ENCODE measurements at regions not wholly inside any gene's neighbourhood (a gene's known extent, or its start where the extent isn't known, plus 50 kb on each side); places are given as distances from the start of the nearest gene placed in this dataset.

- H2AFZ ChIP-seq (ENCODE audit: control insufficient read depth, low read depth, low read length): no peak overlapping the region
- H4K20me1 ChIP-seq (ENCODE audit: control insufficient read depth, insufficient read depth): no peaks in the 10 kb centered on the region
- CTCF ChIA-PET: no interaction called here
- H3K36me3 ChIP-seq (ENCODE audit: control insufficient read depth in 2 of 2, insufficient read depth in 2 of 2, low read length in 1 of 2): no peaks in the 10 kb centered on the region
- no peak overlapping the region for H3K4me2 ChIP-seq (ENCODE audit: control insufficient read depth, insufficient read depth)
- ATAC-seq: no peak
- RAD21 ChIA-PET (ENCODE audit: unreplicated experiment): no interaction called here
- no peak for DNase-seq (ENCODE audit: low read depth, low spot score)
- in situ Hi-C loops (cut with MboI) (no loop called here), intact Hi-C loops (cut with micrococcal nuclease; ENCODE audit: unreplicated experiment) (no loop called here)
- no peak overlapping the region for H3K27ac ChIP-seq (ENCODE audit: control insufficient read depth, insufficient read depth)
- SMC1A ChIA-PET (ENCODE audit: uncharacterized antibody, unreplicated experiment): no interaction called here
- 69% methylated on average over 2 of the region's 2 CpGs for WGBS (ENCODE audit: insufficient coverage, insufficient replicate concordance, low lambda C conversion rate, missing lambda C conversion rate)
- no peak for TF ChIP-seq ZSCAN29 (IDR thresholded peaks at IDR 0.05)
- TF ChIP-seq RFX5 (IDR thresholded peaks at IDR 0.05; ENCODE audit: low read depth, low read length): no peak
- no peak for TF ChIP-seq HDAC2 (IDR thresholded peaks at IDR 0.05)
- no peak for TF ChIP-seq ZNF622 (IDR thresholded peaks at IDR 0.05)
- TF ChIP-seq RAD51 (IDR thresholded peaks at IDR 0.05): no peak
- H3K9ac ChIP-seq (ENCODE audit: control insufficient read depth, insufficient read depth, low read length): no peak overlapping the region
- POLR2A ChIA-PET: no interaction called here
- no peak overlapping the region for H3K4me3 ChIP-seq
- H3K4me1 ChIP-seq (ENCODE audit: control insufficient read depth, insufficient read depth, low read length): no peaks in the 10 kb centered on the region
- H3K9me3 ChIP-seq (replicated peaks; ENCODE audit: control insufficient read depth, insufficient read depth, low read length): no peaks in the 10 kb centered on the region
- BruUV-seq (replicated peaks): no TSS peak
- no peak for FAIRE-seq
- H3K79me2 ChIP-seq (ENCODE audit: control insufficient read depth, insufficient read depth, low read length): no peaks in the 10 kb centered on the region
- H3K27me3 ChIP-seq (replicated peaks in 1 of 2; ENCODE audit: control insufficient read depth in 2 of 2, insufficient read depth in 2 of 2, low read length in 1 of 2): no peaks in the 10 kb centered on the region
Observed at GRCh38 chr10:125276133-125276532, 115.8 kb upstream of the CTBP2 start.

DNA sequence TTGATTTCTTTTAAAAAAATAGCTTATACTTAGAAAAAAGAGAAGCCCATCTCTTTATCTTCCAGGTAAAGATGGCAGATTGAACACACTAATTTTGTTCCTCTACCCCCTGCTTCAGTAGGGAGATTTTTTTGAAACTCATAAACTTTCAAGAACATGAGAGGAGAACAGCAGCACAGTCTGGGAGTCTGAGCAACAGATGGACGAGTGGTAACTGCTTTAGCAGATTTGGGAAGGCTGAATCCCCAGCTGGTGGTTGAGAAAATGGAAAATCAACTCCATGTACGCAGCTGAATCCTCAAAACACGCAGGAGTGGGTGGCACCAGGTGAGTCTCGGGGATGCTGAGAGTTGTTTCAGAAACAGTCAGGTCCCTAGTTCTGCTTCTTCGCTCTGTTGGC lies 114.6 kb upstream of the CTBP2 start:
- 16% methylated on average over 5 of the region's 5 CpGs for WGBS (ENCODE audit: insufficient coverage, insufficient replicate concordance, low lambda C conversion rate, missing lambda C conversion rate)
- H3K9me3 ChIP-seq (replicated peaks; ENCODE audit: control insufficient read depth, insufficient read depth, low read length): no peaks in the 10 kb centered on the region
- CTCF ChIA-PET: no interaction called here
- ATAC-seq (no peak), DNase-seq (ENCODE audit: low read depth, low spot score) (no peak), FAIRE-seq (no peak)
- no peaks in the 10 kb centered on the region for H3K27me3 ChIP-seq (replicated peaks in 1 of 2; ENCODE audit: control insufficient read depth in 2 of 2, insufficient read depth in 2 of 2, low read length in 1 of 2)
- in situ Hi-C loops (cut with MboI): no loop called here
- no peaks in the 10 kb centered on the region for H3K4me1 ChIP-seq (ENCODE audit: control insufficient read depth, insufficient read depth, low read length)
- H3K4me2 ChIP-seq (ENCODE audit: control insufficient read depth, insufficient read depth): no peak overlapping the region
- H3K9ac ChIP-seq (ENCODE audit: control insufficient read depth, insufficient read depth, low read length): no peak overlapping the region
- H3K27ac ChIP-seq (ENCODE audit: control insufficient read depth, insufficient read depth): no peak overlapping the region
- POLR2A ChIA-PET: no interaction called here
- RAD21 ChIA-PET (ENCODE audit: unreplicated experiment): no interaction called here
- intact Hi-C loops (cut with micrococcal nuclease; ENCODE audit: unreplicated experiment): no loop called here
- BruUV-seq (replicated peaks): no TSS peak
- H3K4me3 ChIP-seq: no peak overlapping the region
- SMC1A ChIA-PET (ENCODE audit: uncharacterized antibody, unreplicated experiment): no interaction called here
- H2AFZ ChIP-seq (ENCODE audit: control insufficient read depth, low read depth, low read length): no peak overlapping the region
- H4K20me1 ChIP-seq (ENCODE audit: control insufficient read depth, insufficient read depth): no peaks in the 10 kb centered on the region
- H3K79me2 ChIP-seq (ENCODE audit: control insufficient read depth, insufficient read depth, low read length): no peaks in the 10 kb centered on the region
- H3K36me3 ChIP-seq (ENCODE audit: control insufficient read depth in 2 of 2, insufficient read depth in 2 of 2, low read length in 1 of 2): no peaks in the 10 kb centered on the region
- no peak for TF ChIP-seq SUPT20H (IDR thresholded peaks at IDR 0.05; ENCODE audit: borderline replicate concordance, control insufficient read depth, low read depth, low read length)
- no peak for TF ChIP-seq CBFB (IDR thresholded peaks at IDR 0.05; ENCODE audit: low read depth)
- TF ChIP-seq HDAC2 (IDR thresholded peaks at IDR 0.05): no peak
- TF ChIP-seq NFYB (IDR thresholded peaks at IDR 0.05; ENCODE audit: insufficient read depth, low read depth, low read length): no peak
- no peak for TF ChIP-seq NFYA (IDR thresholded peaks at IDR 0.05; ENCODE audit: borderline replicate concordance, low read depth, low read length)
- TF ChIP-seq SIN3A (IDR thresholded peaks at IDR 0.05; ENCODE audit: low read depth, low read length): no peak
- TF ChIP-seq ATF3 (IDR thresholded peaks at IDR 0.05; ENCODE audit: borderline replicate concordance, extremely low read depth, low read depth, low read length): no peak
- no peak for TF ChIP-seq LARP7 (IDR thresholded peaks at IDR 0.05)
- TF ChIP-seq CUX1 (IDR thresholded peaks at IDR 0.05; ENCODE audit: insufficient replicate concordance, low read depth, low read length): no peak
- TF ChIP-seq, protein P1, sequence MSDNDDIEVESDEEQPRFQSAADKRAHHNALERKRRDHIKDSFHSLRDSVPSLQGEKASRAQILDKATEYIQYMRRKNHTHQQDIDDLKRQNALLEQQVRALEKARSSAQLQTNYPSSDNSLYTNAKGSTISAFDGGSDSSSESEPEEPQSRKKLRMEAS (IDR thresholded peaks at IDR 0.05; ENCODE audit: low read depth, low read length): no peak
- TF ChIP-seq JUND (IDR thresholded peaks at IDR 0.05; ENCODE audit: low read depth, low read length): no peak
